ENCODE measurements at regions not wholly inside any gene's neighbourhood (a gene's known extent, or its start where the extent isn't known, plus 50 kb on each side); places are given as distances from the start of the nearest gene placed in this dataset.

DNA sequence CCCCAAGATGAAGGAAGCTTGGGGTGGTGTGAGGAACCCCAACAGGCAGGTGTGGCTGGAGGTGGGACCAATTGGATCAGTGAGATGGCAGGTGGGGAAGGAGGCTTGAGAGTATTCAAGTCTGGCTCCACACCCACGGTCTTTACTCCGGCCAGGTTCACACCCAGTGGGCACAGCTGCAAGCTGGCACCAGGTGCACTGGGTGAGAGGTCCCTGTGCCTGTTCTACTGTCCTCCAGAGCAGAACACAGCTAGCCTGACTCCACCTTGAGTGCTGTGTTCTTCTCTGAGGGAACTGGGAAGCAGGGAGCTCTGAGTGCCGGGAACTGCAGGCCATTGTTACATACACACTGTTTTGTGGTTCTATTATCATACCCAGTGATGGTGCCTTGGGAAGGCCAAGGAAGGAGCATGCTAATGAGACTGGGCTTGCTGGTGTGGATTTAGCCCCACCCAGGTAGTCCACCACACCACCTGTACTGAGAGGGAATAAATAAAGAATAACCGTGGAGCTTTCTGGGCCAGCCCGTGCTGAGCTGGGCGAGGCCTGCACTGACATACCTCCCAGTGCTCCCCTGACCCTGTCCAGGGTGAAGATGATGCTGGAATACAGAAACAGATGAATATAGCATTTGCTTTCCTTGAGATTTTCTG, 93.4 kb downstream of the ABHD5 start:
- Histone ChIP-seq H3K36me3 (ENCODE audit: low read depth) (no peaks in the 10 kb centered on the region), H3K27ac (no peak overlapping the region), H2AFZ (no peak overlapping the region), H3K4me3 (no peak overlapping the region), H3K27me3 (replicated peaks; ENCODE audit: insufficient read depth) (no peaks in the 10 kb centered on the region; the same call in 1 of the 2 replicates), H3F3A (ENCODE audit: insufficient read depth) (no peaks in the 10 kb centered on the region), H3K9me3 (ENCODE audit: low read depth) (no peaks in the 10 kb centered on the region), H3K4me2 (ENCODE audit: unreplicated experiment) (no peak overlapping the region), H3K9me2 (ENCODE audit: insufficient read depth) (no peaks in the 10 kb centered on the region), H3K9ac (no peak overlapping the region), H3K79me2 (ENCODE audit: insufficient read depth) (no peaks in the 10 kb centered on the region), H3K4me1 (ENCODE audit: insufficient read depth) (no peaks in the 10 kb centered on the region), H4K20me1 (ENCODE audit: insufficient read depth) (no peaks in the 10 kb centered on the region)
- no peak for TF ChIP-seq EZH2 (IDR thresholded peaks at IDR 0.05; ENCODE audit: insufficient read depth, poor library complexity, severe bottlenecking)
- no peak for TF ChIP-seq EZH2phosphoT487 (IDR thresholded peaks at IDR 0.05; ENCODE audit: insufficient read depth, low read depth)
- 62 to 70% methylated on average over 6 of the region's 6 CpGs for WGBS, 2 experiments (ENCODE audit: low coverage in 1 of 2, low lambda C conversion rate in 2 of 2, missing lambda C conversion rate in 2 of 2)
- no peak for DNase-seq
- in situ Hi-C loops (cut with MboI) = no loop called here

- Histone ChIP-seq H3K9me3 (ENCODE audit: low read depth) (no peaks in the 10 kb centered on the region), H3K79me2 (ENCODE audit: insufficient read depth) (no peaks in the 10 kb centered on the region), H3K4me3 (no peak overlapping the region), H3K36me3 (ENCODE audit: low read depth) (no peaks in the 10 kb centered on the region), H3K27ac (no peak overlapping the region), H4K20me1 (ENCODE audit: insufficient read depth) (no peaks in the 10 kb centered on the region), H3K9me2 (ENCODE audit: insufficient read depth) (no peaks in the 10 kb centered on the region), H3K27me3 (replicated peaks; ENCODE audit: insufficient read depth) (no peaks in the 10 kb centered on the region; the same call in 1 of the 2 replicates), H3F3A (ENCODE audit: insufficient read depth) (no peaks in the 10 kb centered on the region), H3K4me1 (ENCODE audit: insufficient read depth) (no peaks in the 10 kb centered on the region), H3K9ac (no peak overlapping the region), H3K4me2 (ENCODE audit: unreplicated experiment) (no peak overlapping the region), H2AFZ (no peak overlapping the region)
- 72 to 78% methylated on average over 4 of the region's 4 CpGs for WGBS, 2 experiments (ENCODE audit: low coverage in 1 of 2, low lambda C conversion rate in 2 of 2, missing lambda C conversion rate in 2 of 2)
- TF ChIP-seq EZH2 (IDR thresholded peaks at IDR 0.05; ENCODE audit: insufficient read depth, poor library complexity, severe bottlenecking) (no peak), EZH2phosphoT487 (IDR thresholded peaks at IDR 0.05; ENCODE audit: insufficient read depth, low read depth) (no peak)
- no peak for DNase-seq
- in situ Hi-C loops (cut with MboI) = no loop called here
Measured at GRCh38 chr3:43784640-43785011, 93.9 kb downstream of the ABHD5 start.

DNA sequence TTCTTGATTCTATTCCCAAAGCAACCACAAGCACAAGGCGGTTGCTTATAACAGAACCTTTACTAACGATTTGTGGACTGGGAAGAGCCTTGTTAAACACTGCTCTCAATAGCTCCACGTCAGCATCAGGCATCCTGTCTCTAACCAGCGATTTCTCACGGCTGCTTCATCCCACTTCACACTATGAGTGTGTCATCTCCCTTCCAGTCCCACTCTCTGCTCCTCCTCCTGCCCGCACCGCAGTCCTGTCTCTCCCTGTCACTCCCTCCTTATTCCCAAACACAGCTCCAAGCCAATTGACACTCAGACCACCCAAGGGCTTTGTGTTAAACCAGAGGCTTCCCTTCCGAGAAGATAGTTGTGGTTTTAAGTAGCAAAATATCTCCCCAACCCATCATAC, 94.8 kb downstream of the ABHD5 start:
- in situ Hi-C loops (cut with MboI) = no loop called here
- Histone ChIP-seq H3K9me2 (ENCODE audit: insufficient read depth) (no peaks in the 10 kb centered on the region), H3F3A (ENCODE audit: insufficient read depth) (no peaks in the 10 kb centered on the region), H2AFZ (no peak overlapping the region), H3K4me1 (ENCODE audit: insufficient read depth) (no peaks in the 10 kb centered on the region), H3K4me3 (no peak overlapping the region), H3K9ac (no peak overlapping the region), H3K27me3 (replicated peaks; ENCODE audit: insufficient read depth) (no peaks in the 10 kb centered on the region; the same call in 1 of the 2 replicates), H3K79me2 (ENCODE audit: insufficient read depth) (no peaks in the 10 kb centered on the region), H3K27ac (no peak overlapping the region), H3K4me2 (ENCODE audit: unreplicated experiment) (no peak overlapping the region), H3K9me3 (ENCODE audit: low read depth) (no peaks in the 10 kb centered on the region), H3K36me3 (ENCODE audit: low read depth) (no peaks in the 10 kb centered on the region), H4K20me1 (ENCODE audit: insufficient read depth) (no peaks in the 10 kb centered on the region)
- TF ChIP-seq EZH2phosphoT487 (IDR thresholded peaks at IDR 0.05; ENCODE audit: insufficient read depth, low read depth) = no peak
- no peak for TF ChIP-seq EZH2 (IDR thresholded peaks at IDR 0.05; ENCODE audit: insufficient read depth, poor library complexity, severe bottlenecking)
- 17 to 21% methylated on average over 8 of the region's 8 CpGs for WGBS, 2 experiments (ENCODE audit: low coverage in 1 of 2, low lambda C conversion rate in 2 of 2, missing lambda C conversion rate in 2 of 2)
- DNase-seq = peak; percentile 71

GRCh38 chr3:43786102-43786501, 95.4 kb downstream of the ABHD5 start:
- Histone ChIP-seq H3K9me2 (ENCODE audit: insufficient read depth) (no peaks in the 10 kb centered on the region), H2AFZ (no peak overlapping the region), H3K79me2 (ENCODE audit: insufficient read depth) (no peaks in the 10 kb centered on the region), H3F3A (ENCODE audit: insufficient read depth) (no peaks in the 10 kb centered on the region), H3K4me3 (no peak overlapping the region), H3K4me1 (ENCODE audit: insufficient read depth) (no peaks in the 10 kb centered on the region), H3K27me3 (replicated peaks; ENCODE audit: insufficient read depth) (no peaks in the 10 kb centered on the region; the same call in 1 of the 2 replicates), H3K36me3 (ENCODE audit: low read depth) (no peaks in the 10 kb centered on the region), H3K4me2 (ENCODE audit: unreplicated experiment) (no peak overlapping the region), H4K20me1 (ENCODE audit: insufficient read depth) (no peaks in the 10 kb centered on the region), H3K9ac (no peak overlapping the region), H3K9me3 (ENCODE audit: low read depth) (no peaks in the 10 kb centered on the region), H3K27ac (no peak overlapping the region)
- TF ChIP-seq EZH2 (IDR thresholded peaks at IDR 0.05; ENCODE audit: insufficient read depth, poor library complexity, severe bottlenecking) (no peak), EZH2phosphoT487 (IDR thresholded peaks at IDR 0.05; ENCODE audit: insufficient read depth, low read depth) (no peak)
- 13 to 14% methylated on average over 3 of the region's 3 CpGs for WGBS, 2 experiments (ENCODE audit: low coverage in 1 of 2, low lambda C conversion rate in 2 of 2, missing lambda C conversion rate in 2 of 2)
- no peak for DNase-seq
- in situ Hi-C loops (cut with MboI) = no loop called here

Data from GM23248 (cell line).